ENCODE measurements at regions not wholly inside any gene's neighbourhood (a gene's known extent, or its start where the extent isn't known, plus 50 kb on each side); places are given as distances from the start of the nearest gene placed in this dataset.

DNA sequence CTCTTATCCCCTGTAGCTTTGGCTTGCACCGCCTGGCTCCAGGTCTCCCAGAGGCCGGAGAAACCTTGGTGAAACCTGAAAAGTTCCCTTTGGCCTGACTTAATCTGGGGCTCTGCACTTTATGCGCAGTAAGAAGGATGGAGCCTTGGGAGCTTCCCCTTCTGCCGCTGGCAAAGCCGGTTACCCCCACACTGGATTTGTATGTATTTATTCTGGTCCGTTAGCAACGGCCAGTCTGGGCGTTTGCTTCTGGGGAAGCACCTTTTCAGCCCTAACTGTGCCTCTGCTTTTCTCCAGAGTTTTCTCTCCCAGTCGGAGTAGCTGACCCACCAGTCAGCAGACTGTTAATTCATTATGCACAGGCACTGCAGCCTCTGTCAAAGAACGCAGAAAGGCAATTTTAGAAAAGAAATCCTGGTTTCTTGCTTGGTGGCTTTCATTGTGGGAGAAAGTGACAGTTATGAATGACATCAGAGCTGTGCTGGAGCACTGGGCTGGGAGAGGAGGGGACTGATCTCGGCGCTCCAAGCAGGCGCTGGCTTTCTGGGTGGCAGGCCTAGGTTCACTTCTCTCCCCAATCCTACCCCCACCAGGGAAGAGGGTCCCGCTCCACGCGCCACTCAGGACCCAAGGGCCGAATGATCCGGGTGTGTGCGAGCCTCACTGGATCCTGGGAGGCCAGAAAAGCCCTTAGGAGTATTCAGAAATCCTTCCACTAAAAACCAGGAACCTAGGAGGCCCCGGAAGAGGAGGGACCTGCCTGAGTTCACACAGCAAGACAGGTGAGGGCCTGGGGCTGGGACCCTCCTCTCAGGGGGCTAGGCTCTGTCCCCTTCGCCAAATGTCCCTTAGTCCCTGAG lies 70.2 kb downstream of the RTL6 start:
- TF ChIP-seq CTCF (IDR thresholded peaks at IDR 0.05) (no peak), POLR2A (IDR thresholded peaks at IDR 0.05) (no peak)
